ENCODE measurements at regions not wholly inside any gene's neighbourhood (a gene's known extent, or its start where the extent isn't known, plus 50 kb on each side); places are given as distances from the start of the nearest gene placed in this dataset.
"Not testable (repeated sequence)": the region's sequence is repeated elsewhere in the genome, so short reads cannot be mapped to it uniquely, and the experiment has no call there.

DNA sequence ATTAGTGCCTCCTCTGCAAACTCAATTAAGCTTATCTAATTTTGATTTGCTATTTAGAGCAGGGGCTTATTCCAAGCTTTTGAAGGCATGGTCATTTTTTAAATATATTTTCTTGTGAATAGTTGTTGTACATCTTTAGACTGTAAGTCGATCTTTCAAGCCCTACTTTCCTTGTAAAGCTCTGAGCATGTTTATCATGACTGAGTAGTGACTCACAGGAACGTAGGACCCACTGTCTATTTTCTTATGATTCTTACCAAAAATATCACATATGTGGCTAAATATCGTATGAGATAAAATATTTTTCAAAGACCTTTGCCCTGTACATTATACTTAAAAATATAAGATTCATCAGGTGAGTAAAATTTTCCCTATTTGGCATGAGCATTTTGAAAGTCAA is 440.4 kb upstream of the GRIN3A start:
- DNase-seq (ENCODE audit: low read depth) = no peak

DNA sequence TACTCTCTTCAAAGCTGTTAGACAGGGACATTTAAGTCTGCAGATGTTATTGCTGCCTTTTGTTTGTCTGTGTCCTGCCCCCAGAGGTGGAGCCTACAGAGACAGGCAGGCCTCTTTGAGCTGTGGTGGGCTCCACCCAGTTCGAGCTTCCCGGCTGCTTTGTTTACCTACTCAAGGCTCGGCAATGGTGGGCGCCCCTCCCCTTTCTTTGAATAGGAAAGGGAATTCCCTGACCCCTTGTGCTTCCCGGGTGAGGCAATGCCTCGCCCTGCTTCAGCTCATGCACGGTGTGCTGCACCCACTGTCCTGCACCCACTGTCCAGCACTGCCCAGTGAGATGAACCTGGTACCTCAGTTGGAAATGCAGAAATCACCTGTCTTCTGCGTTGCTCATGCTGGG is 435.8 kb upstream of the GRIN3A start:
- not testable (repeated sequence) for DNase-seq (ENCODE audit: low read depth)

- DNase-seq (ENCODE audit: low read depth) = no peak
Observed at GRCh38 chr9:102164247-102164646, 425.8 kb upstream of the GRIN3A start.

- not testable (repeated sequence) for DNase-seq (ENCODE audit: low read depth)
Observed at GRCh38 chr9:102153081-102153480, 414.6 kb upstream of the GRIN3A start.

GRCh38 chr9:102135768-102136167 is 397.3 kb upstream of the GRIN3A start:
- DNase-seq (ENCODE audit: low read depth) = no peak

DNA sequence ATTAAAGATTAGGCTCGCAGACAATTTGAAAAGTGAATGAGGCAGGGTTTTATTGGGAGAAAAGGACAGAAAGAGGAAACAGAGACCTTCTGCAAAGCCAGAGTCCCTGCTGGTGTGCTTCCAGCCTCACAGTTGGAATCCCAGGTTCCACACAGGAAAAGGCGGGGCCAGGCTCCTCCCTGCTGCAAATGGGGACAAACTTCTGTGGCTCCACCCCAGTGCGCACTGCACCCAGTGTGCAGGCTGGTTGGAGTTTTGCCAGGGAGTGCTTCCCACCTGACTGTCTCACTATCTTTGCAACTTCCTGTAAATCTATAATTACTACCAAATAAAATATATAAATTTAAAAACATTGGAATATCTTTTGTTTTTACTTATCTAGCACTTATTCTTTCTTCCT is 386.0 kb upstream of the GRIN3A start:
- DNase-seq (ENCODE audit: low read depth) = no peak

- no peak for DNase-seq (ENCODE audit: low read depth)
Observed at GRCh38 chr9:102114557-102114956, 376.1 kb upstream of the GRIN3A start.

- no peak for DNase-seq (ENCODE audit: low read depth)
Observed at GRCh38 chr9:102113191-102113590, 374.7 kb upstream of the GRIN3A start.

GRCh38 chr9:102106439-102106838 is 368.0 kb upstream of the GRIN3A start:
- no peak for DNase-seq (ENCODE audit: low read depth)

GRCh38 chr9:102101723-102102122 is 363.3 kb upstream of the GRIN3A start:
- no peak for DNase-seq (ENCODE audit: low read depth)

GRCh38 chr9:102087141-102087540 is 348.7 kb upstream of the GRIN3A start:
- DNase-seq (ENCODE audit: low read depth) = no peak

DNA sequence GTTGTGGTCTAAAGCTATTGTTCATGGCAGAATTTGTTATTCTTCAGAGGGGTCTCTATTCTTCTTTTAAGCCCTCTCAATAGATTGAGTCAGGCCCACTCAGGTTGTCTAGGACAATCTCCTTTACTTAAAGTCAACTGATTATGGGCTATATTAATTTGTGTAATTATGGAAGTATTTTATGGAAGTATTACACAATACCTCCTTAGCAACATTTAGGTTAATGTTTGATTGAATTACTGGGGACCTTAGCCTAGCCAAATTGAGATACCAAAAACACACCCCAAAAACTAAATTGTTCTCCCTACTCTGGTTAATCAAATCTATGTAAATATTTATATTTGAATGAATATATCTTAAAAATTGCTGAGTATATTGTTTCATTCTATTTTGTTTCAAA is 347.1 kb upstream of the GRIN3A start:
- no peak for DNase-seq (ENCODE audit: low read depth)

- no peak for DNase-seq (ENCODE audit: low read depth)
Observed at GRCh38 chr9:102072059-102072764, 333.8 kb upstream of the GRIN3A start.

DNA sequence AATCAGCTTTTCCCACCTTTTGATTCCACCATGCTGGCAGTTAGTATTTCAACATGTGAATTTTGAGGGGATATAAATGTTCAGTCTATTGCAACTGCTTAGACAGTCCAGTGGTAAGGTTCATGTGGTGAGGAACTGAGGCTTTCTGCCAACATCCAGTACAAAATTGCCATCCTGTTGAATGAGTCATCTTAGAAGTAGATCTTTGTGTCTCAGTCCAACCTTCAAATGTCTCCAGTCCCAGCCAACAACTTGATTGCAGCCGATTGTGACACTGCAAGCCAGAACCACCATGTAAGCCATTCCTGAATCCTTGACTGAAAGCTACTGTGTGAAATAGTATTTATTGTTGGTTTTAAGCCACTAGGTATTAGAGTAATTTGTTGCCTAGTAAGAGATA is 331.5 kb upstream of the GRIN3A start:
- DNase-seq (ENCODE audit: low read depth) = peak; percentile 2

- no peak for DNase-seq (ENCODE audit: low read depth)
Observed at GRCh38 chr9:102054811-102055210, 316.4 kb upstream of the GRIN3A start.

DNA sequence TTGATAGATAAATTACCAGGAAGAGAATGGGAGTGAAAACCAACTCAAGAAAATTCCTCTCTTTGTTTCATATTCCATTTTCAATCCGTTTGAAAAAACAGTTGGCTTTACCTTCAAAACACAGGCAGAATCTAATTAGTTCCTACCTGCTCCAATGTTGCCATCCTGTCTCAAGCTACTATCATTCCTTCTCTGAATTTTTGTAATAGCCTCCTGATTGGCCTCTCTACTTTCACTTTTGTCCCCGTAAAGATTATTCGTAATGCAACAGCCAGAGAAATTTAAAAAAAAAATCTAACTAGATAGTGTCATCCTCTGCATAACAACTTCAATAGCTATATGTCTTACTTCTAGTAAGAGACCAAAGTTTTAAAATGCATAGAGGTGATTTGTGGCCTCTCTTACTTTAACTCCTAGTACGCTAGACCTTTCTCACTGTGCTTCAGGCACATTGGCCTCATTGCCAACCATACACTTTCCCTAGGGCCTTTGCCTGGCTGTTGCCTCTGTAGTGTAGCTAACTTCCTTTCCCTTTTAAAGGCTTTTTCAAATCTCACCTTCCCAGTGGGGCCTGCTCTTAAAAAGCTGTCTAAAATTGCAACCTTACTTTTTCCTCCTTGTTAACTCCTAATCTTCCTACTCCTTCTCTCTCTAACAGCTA is 311.3 kb upstream of the GRIN3A start:
- no peak for DNase-seq (ENCODE audit: low read depth)

DNA sequence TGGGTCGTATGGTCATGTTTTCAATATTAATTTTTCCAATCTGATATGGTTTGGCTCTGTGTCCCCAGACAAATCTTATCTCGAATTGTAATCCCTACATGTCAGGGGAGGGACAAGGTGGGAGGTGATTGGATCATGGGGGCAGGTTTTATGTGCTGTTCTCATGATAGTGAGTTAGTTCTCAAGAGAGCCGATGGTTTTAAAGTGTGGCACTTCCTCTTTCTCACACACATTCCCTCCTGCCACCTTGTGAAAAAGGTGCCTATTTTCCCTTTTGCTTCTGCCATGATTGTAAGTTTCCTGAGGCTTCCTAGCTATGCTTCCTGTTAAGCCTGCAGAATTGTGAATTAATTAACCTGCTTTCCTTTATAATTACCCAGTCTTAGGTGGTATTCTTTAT is 309.1 kb upstream of the GRIN3A start:
- no peak for DNase-seq (ENCODE audit: low read depth)

GRCh38 chr9:102044133-102044532 is 305.7 kb upstream of the GRIN3A start:
- DNase-seq (ENCODE audit: low read depth) = no peak

- no peak for DNase-seq (ENCODE audit: low read depth)
Observed at GRCh38 chr9:102038006-102038405, 299.6 kb upstream of the GRIN3A start.

- no peak for DNase-seq (ENCODE audit: low read depth)
Observed at GRCh38 chr9:102035929-102036328, 297.5 kb upstream of the GRIN3A start.

GRCh38 chr9:102032614-102033013 is 294.2 kb upstream of the GRIN3A start:
- DNase-seq (ENCODE audit: low read depth) = no peak

- DNase-seq (ENCODE audit: low read depth) = no peak
Observed at GRCh38 chr9:102000956-102001355, 262.5 kb upstream of the GRIN3A start.

GRCh38 chr9:101999441-101999840 is 261.0 kb upstream of the GRIN3A start:
- DNase-seq (ENCODE audit: low read depth) = no peak

DNA sequence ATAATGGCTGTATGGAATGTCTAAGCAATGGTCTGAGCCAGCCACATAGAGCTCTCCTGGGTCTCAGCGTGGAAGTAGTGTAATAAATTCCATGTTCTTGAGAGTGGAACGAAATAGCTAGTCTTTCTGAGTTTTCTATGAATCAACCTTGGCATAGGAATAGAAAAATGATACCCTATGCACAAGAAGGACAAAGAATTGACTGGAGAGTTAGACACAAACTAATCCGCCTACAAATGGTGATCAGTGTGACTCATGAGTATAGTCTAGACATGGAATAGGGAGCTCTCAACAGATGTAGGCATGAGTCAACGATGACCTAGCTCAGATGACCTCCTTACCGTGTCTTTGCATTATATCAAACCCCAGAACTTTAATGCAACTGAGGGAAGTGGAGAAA is 256.8 kb upstream of the GRIN3A start:
- no peak for DNase-seq (ENCODE audit: low read depth)

Measured in M059J (cell line).